ENCODE measurements at regions not wholly inside any gene's neighbourhood (a gene's known extent, or its start where the extent isn't known, plus 50 kb on each side); places are given as distances from the start of the nearest gene placed in this dataset.
"Not testable (repeated sequence)": the region's sequence is repeated elsewhere in the genome, so short reads cannot be mapped to it uniquely, and the experiment has no call there.

- no peak overlapping the region for H3K4me3 ChIP-seq (ENCODE audit: low read depth, low read length)
- no peaks in the 10 kb centered on the region for H3K9me3 ChIP-seq
- no peak for DNase-seq
- no peaks in the 10 kb centered on the region for H3K36me3 ChIP-seq
- H3K27me3 ChIP-seq = no peaks in the 10 kb centered on the region
- peaks cover 5% of the 10 kb centered on the region for H3K4me1 ChIP-seq
- no peak for TF ChIP-seq CTCF (IDR thresholded peaks at IDR 0.05; ENCODE audit: low read depth, low read length)
Measured at GRCh38 chr6:81289229-81289628, 463.3 kb downstream of the TENT5A start.

- no peaks in the 10 kb centered on the region for H3K4me1 ChIP-seq
- no peaks in the 10 kb centered on the region for H3K9me3 ChIP-seq
- no peaks in the 10 kb centered on the region for H3K36me3 ChIP-seq
- TF ChIP-seq CTCF (IDR thresholded peaks at IDR 0.05; ENCODE audit: low read depth, low read length) = no peak
- DNase-seq = no peak
- H3K4me3 ChIP-seq (ENCODE audit: low read depth, low read length) = no peak overlapping the region
- H3K27me3 ChIP-seq = no peaks in the 10 kb centered on the region
Measured at GRCh38 chr6:81265106-81265505, 487.4 kb downstream of the TENT5A start.

GRCh38 chr6:81263531-81264168 lies 488.8 kb downstream of the TENT5A start:
- no peak for DNase-seq
- Histone ChIP-seq H3K36me3 (no peaks in the 10 kb centered on the region), H3K9me3 (no peaks in the 10 kb centered on the region), H3K27me3 (no peaks in the 10 kb centered on the region), H3K4me3 (ENCODE audit: low read depth, low read length) (no peak overlapping the region), H3K4me1 (no peaks in the 10 kb centered on the region)
- TF ChIP-seq CTCF (IDR thresholded peaks at IDR 0.05; ENCODE audit: low read depth, low read length) = no peak

DNA sequence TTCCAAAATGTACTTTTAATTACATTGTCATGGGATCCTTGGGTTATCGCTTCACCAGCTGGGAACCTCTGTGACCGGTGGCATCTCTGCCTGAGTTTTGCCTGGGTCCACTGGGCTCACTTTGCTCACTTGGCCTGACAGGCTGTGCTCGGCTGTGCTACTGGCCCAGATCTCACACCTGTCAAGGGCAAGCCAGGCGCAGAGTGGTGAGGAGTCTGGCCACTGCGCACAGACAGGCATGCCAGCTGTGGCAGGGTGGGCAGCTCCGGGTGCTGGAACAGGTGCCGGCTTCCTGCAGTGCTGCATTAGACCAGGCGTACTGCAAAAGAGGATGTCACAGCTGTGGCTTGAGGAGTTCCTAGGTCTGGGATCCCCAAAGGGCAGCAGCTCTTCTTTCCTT lies 489.8 kb downstream of the TENT5A start:
- TF ChIP-seq CTCF (IDR thresholded peaks at IDR 0.05; ENCODE audit: low read depth, low read length) = no peak
- H3K36me3 ChIP-seq = no peaks in the 10 kb centered on the region
- no peak overlapping the region for H3K4me3 ChIP-seq (ENCODE audit: low read depth, low read length)

GRCh38 chr6:81256223-81256622 lies 496.3 kb downstream of the TENT5A start:
- not testable (repeated sequence) for H3K4me1 ChIP-seq; H3K9me3 ChIP-seq; H3K4me3 ChIP-seq (ENCODE audit: low read depth, low read length); H3K27me3 ChIP-seq; DNase-seq; H3K36me3 ChIP-seq

More for the DNA sequence above, 489.8 kb downstream of the TENT5A start:
- DNase-seq = no peak
- Histone ChIP-seq H3K4me1 (no peaks in the 10 kb centered on the region), H3K9me3 (no peaks in the 10 kb centered on the region), H3K27me3 (no peaks in the 10 kb centered on the region)

DNA sequence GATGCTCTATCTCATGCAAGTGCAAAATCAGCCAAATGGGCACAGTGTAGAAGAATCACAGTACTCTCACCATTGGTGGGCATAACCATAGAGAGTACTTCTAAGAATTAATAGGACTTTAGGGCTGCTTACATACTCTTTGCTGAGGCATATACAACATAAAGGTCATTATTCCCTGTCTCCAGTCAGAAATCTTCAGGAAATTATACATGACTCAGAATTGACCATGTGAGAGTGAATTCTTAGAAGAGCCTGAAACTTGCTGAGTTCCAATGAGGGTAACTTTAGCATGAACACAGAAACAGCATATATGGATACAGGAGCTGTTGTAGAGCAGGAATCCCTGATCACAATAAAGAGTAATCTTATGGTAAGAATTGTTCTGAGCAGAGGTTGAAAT lies 498.7 kb downstream of the TENT5A start:
- H3K36me3 ChIP-seq = no peaks in the 10 kb centered on the region
- H3K4me3 ChIP-seq (ENCODE audit: low read depth, low read length) = no peak overlapping the region
- H3K27me3 ChIP-seq = no peaks in the 10 kb centered on the region
- no peaks in the 10 kb centered on the region for H3K4me1 ChIP-seq
- TF ChIP-seq CTCF (IDR thresholded peaks at IDR 0.05; ENCODE audit: low read depth, low read length) = no peak
- no peak for DNase-seq
- no peaks in the 10 kb centered on the region for H3K9me3 ChIP-seq

DNA sequence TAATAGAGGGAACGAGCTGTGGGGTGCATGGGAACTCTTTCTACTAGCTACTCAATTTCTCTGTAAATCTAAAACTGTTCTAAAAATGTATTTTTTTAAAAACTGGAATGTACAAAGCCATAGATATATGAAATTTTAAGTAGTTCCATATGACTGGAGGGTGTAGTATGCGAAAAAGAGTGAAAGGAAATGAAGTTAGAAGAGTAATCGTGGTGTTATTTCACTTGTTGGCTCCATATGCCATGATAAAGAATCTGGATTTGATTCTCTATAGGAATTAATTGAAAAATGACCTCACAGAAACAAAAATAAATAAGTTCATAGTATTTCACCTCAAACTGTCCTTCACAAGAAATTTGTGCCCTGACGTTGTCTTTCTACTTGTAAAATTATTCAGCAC lies 500.2 kb downstream of the TENT5A start:
- H3K9me3 ChIP-seq = no peaks in the 10 kb centered on the region
- H3K27me3 ChIP-seq = no peaks in the 10 kb centered on the region
- no peak for DNase-seq
- no peaks in the 10 kb centered on the region for H3K36me3 ChIP-seq
- no peak overlapping the region for H3K4me3 ChIP-seq (ENCODE audit: low read depth, low read length)
- no peaks in the 10 kb centered on the region for H3K4me1 ChIP-seq
- no peak for TF ChIP-seq CTCF (IDR thresholded peaks at IDR 0.05; ENCODE audit: low read depth, low read length)
